ENCODE measurements at regions not wholly inside any gene's neighbourhood (a gene's known extent, or its start where the extent isn't known, plus 50 kb on each side); places are given as distances from the start of the nearest gene placed in this dataset.

GRCh38 chr2:185388226-185388625 lies 350.4 kb upstream of the FSIP2 start:
- in situ Hi-C loops (cut with MboI), result no loop called here
- TF ChIP-seq, protein P1, sequence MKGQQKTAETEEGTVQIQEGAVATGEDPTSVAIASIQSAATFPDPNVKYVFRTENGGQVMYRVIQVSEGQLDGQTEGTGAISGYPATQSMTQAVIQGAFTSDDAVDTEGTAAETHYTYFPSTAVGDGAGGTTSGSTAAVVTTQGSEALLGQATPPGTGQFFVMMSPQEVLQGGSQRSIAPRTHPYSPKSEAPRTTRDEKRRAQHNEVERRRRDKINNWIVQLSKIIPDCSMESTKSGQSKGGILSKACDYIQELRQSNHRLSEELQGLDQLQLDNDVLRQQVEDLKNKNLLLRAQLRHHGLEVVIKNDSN (CRISPR knock-in tag; IDR thresholded peaks at IDR 0.05), result no peak
- TF ChIP-seq ZNF3 (CRISPR knock-in tag; IDR thresholded peaks at IDR 0.05) (no peak), CTBP1 (IDR thresholded peaks at IDR 0.05; ENCODE audit: borderline replicate concordance) (no peak), CLOCK (CRISPR knock-in tag; IDR thresholded peaks at IDR 0.05; ENCODE audit: borderline replicate concordance) (no peak), CBX3 (IDR thresholded peaks at IDR 0.05; ENCODE audit: borderline replicate concordance in 1 of 2, low read length in 2 of 2) (no peak), TSHZ1 (CRISPR knock-in tag; IDR thresholded peaks at IDR 0.05) (no peak), SAP30 (IDR thresholded peaks at IDR 0.05; ENCODE audit: borderline replicate concordance, insufficient read depth, low read depth, low read length, poor library complexity, severe bottlenecking) (no peak), ZNF77 (CRISPR knock-in tag; IDR thresholded peaks at IDR 0.05) (no peak), ZNF239 (CRISPR knock-in tag; IDR thresholded peaks at IDR 0.05) (no peak), HLTF (IDR thresholded peaks at IDR 0.05) (no peak), SIRT6 (IDR thresholded peaks at IDR 0.05; ENCODE audit: low read depth, low read length) (no peak), ZNF444 (CRISPR knock-in tag; IDR thresholded peaks at IDR 0.05) (no peak), MAZ (CRISPR knock-in tag; conservative IDR thresholded peaks at IDR 0.05 in 1 of 2, IDR thresholded peaks at IDR 0.05 in 1 of 2) (no peak), CTCF (IDR thresholded peaks at IDR 0.05 in 2 of 3, conservative IDR thresholded peaks at IDR 0.05 in 1 of 3; ENCODE audit: insufficient read depth in 2 of 3, low read depth in 1 of 3, low read length in 3 of 3) (no peak), KAT8 (IDR thresholded peaks at IDR 0.05; ENCODE audit: low read depth) (no peak)

More at GRCh38 chr2:185388226-185388625, 350.4 kb upstream of the FSIP2 start:
- DNase-seq (ENCODE audit: extremely low read depth in 1 of 4, low spot score in 3 of 4), result no peak
- 3% methylated on average over 2 of the region's 2 CpGs for WGBS (ENCODE audit: insufficient coverage, low coverage, missing lambda C conversion rate)
- H3K27me3 ChIP-seq (ENCODE audit: control insufficient read depth in 2 of 2, insufficient read depth in 2 of 2, low read length in 2 of 2), result no peaks in the 10 kb centered on the region
- BruUV-seq (replicated peaks), result no TSS peak
- H4K20me1 ChIP-seq (replicated peaks; ENCODE audit: control insufficient read depth, insufficient read depth, low read length), result no peaks in the 10 kb centered on the region
- no peaks in the 10 kb centered on the region for H3K9me1 ChIP-seq (ENCODE audit: control insufficient read depth, insufficient read depth, low read length)
- no peak for FAIRE-seq
- no peaks in the 10 kb centered on the region for H3K36me3 ChIP-seq (ENCODE audit: control insufficient read depth, insufficient read depth, low read length)
- no peak overlapping the region for H3K4me3 ChIP-seq
- no peaks in the 10 kb centered on the region for H3K4me1 ChIP-seq (replicated peaks in 1 of 2; ENCODE audit: control insufficient read depth in 2 of 2, insufficient read depth in 2 of 2, low read length in 2 of 2)
- intact Hi-C loops (cut with micrococcal nuclease), result no loop called here
- no peak overlapping the region for H2AFZ ChIP-seq (ENCODE audit: low read depth, low read length)
- no peak overlapping the region for H3K27ac ChIP-seq (ENCODE audit: extremely low read depth, low read depth, low read length)
- no peaks in the 10 kb centered on the region for H3K79me2 ChIP-seq (ENCODE audit: control insufficient read depth, insufficient read depth, low read length)
- ChIA-PET POLR2A (no interaction called here), CTCF (ENCODE audit: low intra/inter-chr PET ratio) (no interaction called here)
- H3K4me2 ChIP-seq (ENCODE audit: insufficient read depth, low read length), result no peak overlapping the region
- ATAC-seq, result no peak
- H3K9me3 ChIP-seq (replicated peaks; ENCODE audit: control insufficient read depth, insufficient read depth, low read depth, low read length), result no peaks in the 10 kb centered on the region
- H3K9ac ChIP-seq (ENCODE audit: insufficient read depth in 1 of 2, low read depth in 2 of 2, low read length in 2 of 2), result no peak overlapping the region
